ENCODE measurements at regions not wholly inside any gene's neighbourhood (a gene's known extent, or its start where the extent isn't known, plus 50 kb on each side); places are given as distances from the start of the nearest gene placed in this dataset.
A peak's percentile ranks its signal among the peaks of the same experiment; 100 is the strongest.

DNA sequence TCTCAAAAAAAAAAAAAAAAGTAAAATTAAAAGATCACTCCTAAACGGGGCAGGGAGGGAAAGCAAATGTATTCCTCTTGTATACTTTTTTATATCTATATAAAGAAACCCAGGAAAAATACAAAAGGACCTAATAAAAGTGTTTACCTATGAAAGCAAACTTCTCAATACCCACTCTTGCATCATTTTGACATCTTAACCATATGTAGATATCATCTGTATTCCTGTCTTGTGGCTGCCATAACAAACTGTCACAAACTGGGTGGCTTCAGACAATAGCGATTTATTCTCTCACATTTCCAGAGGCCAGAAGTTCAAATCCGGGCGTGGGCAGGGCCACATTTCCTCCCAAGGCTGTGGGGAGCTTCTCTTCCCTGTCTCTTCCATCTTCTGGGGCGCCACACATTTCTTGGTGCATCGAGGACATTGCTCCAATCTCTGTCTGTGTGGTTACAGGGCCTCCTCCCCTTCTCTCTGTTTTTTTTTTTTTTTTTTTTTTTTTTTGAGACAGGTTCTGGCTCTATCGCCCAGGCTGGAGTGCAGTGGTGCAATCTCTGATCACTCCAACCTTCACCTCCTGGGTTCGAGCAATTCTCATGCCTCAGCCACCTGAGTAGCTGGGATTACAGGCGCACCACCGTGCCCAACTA lies 58.4 kb upstream of the IL17B start:
- Histone ChIP-seq H3K4me1 (ENCODE audit: control insufficient read depth, low read depth, low read length) (peaks cover 5% of the 10 kb centered on the region), H3K56ac (ENCODE audit: low read length) (no peak overlapping the region), H3K79me2 (ENCODE audit: control insufficient read depth, insufficient read depth, low read length) (no peaks in the 10 kb centered on the region), H2BK120ac (ENCODE audit: low read depth, low read length) (no peak overlapping the region), H3K4ac (ENCODE audit: low read depth, low read length) (no peak overlapping the region), H3K36me3 (ENCODE audit: control insufficient read depth, insufficient read depth, low read length) (no peaks in the 10 kb centered on the region), H3K27ac (ENCODE audit: low read depth, low read length) (no peak overlapping the region), H4K5ac (ENCODE audit: low read length) (no peak overlapping the region), H2BK15ac (replicated peaks; ENCODE audit: low read depth) (no peak overlapping the region), H3K4me2 (ENCODE audit: low read length) (no peak overlapping the region), H3K9ac (ENCODE audit: low read length) (no peak overlapping the region), H2BK5ac (ENCODE audit: low read length) (no peak overlapping the region), H3K18ac (ENCODE audit: low read length) (no peak overlapping the region), H2AK5ac (ENCODE audit: low read length) (no peak overlapping the region), H3K79me1 (ENCODE audit: low read length) (no peaks in the 10 kb centered on the region), H3K4me3 (ENCODE audit: low read length) (no peak overlapping the region), H4K8ac (ENCODE audit: low read depth, low read length) (no peak overlapping the region), H3K23ac (ENCODE audit: low read length) (no peak overlapping the region), H3K27me3 (ENCODE audit: insufficient read depth, low read length, poor library complexity) (no peaks in the 10 kb centered on the region)
- WGBS (ENCODE audit: extremely low coverage, insufficient coverage, low lambda C conversion rate), result no CpG with 5 or more reads among the region's 10 CpGs
- no peak for DNase-seq

DNA sequence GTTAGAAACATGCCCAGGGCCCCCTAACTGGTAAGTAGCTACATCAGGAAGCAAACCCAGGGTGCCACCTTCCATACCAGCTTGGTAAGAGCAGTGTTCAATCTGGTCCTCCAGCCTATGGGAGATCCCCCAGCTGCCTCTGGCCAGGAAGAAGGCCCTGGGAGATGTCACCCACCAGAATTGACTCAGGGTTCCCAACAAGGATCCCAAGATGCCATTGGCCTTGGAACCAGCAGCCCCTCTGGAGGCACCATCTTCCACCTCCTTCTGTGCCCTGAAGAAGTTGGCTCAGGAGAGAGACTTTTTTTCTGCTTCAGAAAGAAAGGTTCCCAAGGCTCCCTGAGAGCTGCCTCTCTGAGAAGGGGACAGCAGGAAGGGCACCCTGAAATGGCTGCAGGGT lies 56.6 kb upstream of the IL17B start:
- no peak overlapping the region for H3K18ac ChIP-seq (ENCODE audit: low read length)
- peak overlapping the region; percentile 24 for H2AK5ac ChIP-seq (ENCODE audit: low read length)
- no peaks in the 10 kb centered on the region for H3K36me3 ChIP-seq (ENCODE audit: control insufficient read depth, insufficient read depth, low read length)
- H3K23ac ChIP-seq (ENCODE audit: low read length), result no peak overlapping the region
- H3K9ac ChIP-seq (ENCODE audit: low read length), result no peak overlapping the region
- no peak overlapping the region for H2BK120ac ChIP-seq (ENCODE audit: low read depth, low read length)
- no peaks in the 10 kb centered on the region for H3K79me2 ChIP-seq (ENCODE audit: control insufficient read depth, insufficient read depth, low read length)
- H3K79me1 ChIP-seq (ENCODE audit: low read length), result no peaks in the 10 kb centered on the region
- H3K4me3 ChIP-seq (ENCODE audit: low read length), result no peak overlapping the region
- H3K4ac ChIP-seq (ENCODE audit: low read depth, low read length), result no peak overlapping the region
- no peak overlapping the region for H2BK15ac ChIP-seq (replicated peaks; ENCODE audit: low read depth)
- no peak overlapping the region for H3K56ac ChIP-seq (ENCODE audit: low read length)
- H4K5ac ChIP-seq (ENCODE audit: low read length), result no peak overlapping the region
- DNase-seq, result no peak
- H3K27me3 ChIP-seq (ENCODE audit: insufficient read depth, low read length, poor library complexity), result no peaks in the 10 kb centered on the region
- H3K4me2 ChIP-seq (ENCODE audit: low read length), result no peak overlapping the region
- no peak overlapping the region for H2BK5ac ChIP-seq (ENCODE audit: low read length)
- H3K4me1 ChIP-seq (ENCODE audit: control insufficient read depth, low read depth, low read length), result peaks cover 5% of the 10 kb centered on the region
- no peak overlapping the region for H4K8ac ChIP-seq (ENCODE audit: low read depth, low read length)
- H3K27ac ChIP-seq (ENCODE audit: low read depth, low read length), result no peak overlapping the region

DNA sequence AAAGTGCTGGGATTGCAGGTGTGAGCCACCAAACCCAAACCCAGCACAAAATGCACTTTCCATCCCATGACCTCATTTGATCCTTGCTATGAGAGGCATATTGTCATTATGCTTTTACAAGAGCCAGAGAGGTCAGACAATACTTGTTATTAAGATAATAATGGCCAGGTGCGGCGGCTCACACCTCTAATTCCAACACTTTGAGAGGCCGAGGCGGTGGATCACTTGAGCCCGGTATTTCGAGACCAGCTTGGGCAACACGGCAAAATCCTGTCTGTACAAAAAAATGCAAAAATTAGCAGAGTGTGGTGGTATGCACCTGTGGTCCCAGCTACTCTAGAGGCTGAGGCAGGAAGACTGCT lies 55.9 kb upstream of the IL17B start:
- H4K5ac ChIP-seq (ENCODE audit: low read length), result no peak overlapping the region

GRCh38 chr5:149434162-149435014 lies 55.3 kb upstream of the IL17B start:
- Histone ChIP-seq H3K27ac (ENCODE audit: low read depth, low read length) (no peak overlapping the region), H3K56ac (ENCODE audit: low read length) (peak overlapping the region; percentile 2), H3K23ac (ENCODE audit: low read length) (no peak overlapping the region), H3K4me3 (ENCODE audit: low read length) (no peak overlapping the region), H3K4ac (ENCODE audit: low read depth, low read length) (no peak overlapping the region), H3K79me2 (ENCODE audit: control insufficient read depth, insufficient read depth, low read length) (no peaks in the 10 kb centered on the region), H2BK120ac (ENCODE audit: low read depth, low read length) (no peak overlapping the region), H3K79me1 (ENCODE audit: low read length) (no peaks in the 10 kb centered on the region), H3K27me3 (ENCODE audit: insufficient read depth, low read length, poor library complexity) (no peaks in the 10 kb centered on the region), H3K4me1 (ENCODE audit: control insufficient read depth, low read depth, low read length) (peaks cover 9% of the 10 kb centered on the region), H3K36me3 (ENCODE audit: control insufficient read depth, insufficient read depth, low read length) (no peaks in the 10 kb centered on the region), H3K9ac (ENCODE audit: low read length) (no peak overlapping the region), H2AK5ac (ENCODE audit: low read length) (no peak overlapping the region), H4K8ac (ENCODE audit: low read depth, low read length) (no peak overlapping the region), H2BK5ac (ENCODE audit: low read length) (no peak overlapping the region), H2BK15ac (replicated peaks; ENCODE audit: low read depth) (no peak overlapping the region), H3K18ac (ENCODE audit: low read length) (no peak overlapping the region), H4K5ac (ENCODE audit: low read length) (no peak overlapping the region), H3K4me2 (ENCODE audit: low read length) (no peak overlapping the region)
- peak; percentile 83 for DNase-seq
- WGBS (ENCODE audit: extremely low coverage, insufficient coverage, low lambda C conversion rate), result no CpG with 5 or more reads among the region's 7 CpGs

More for the DNA sequence above, 55.9 kb upstream of the IL17B start:
- H3K9ac ChIP-seq (ENCODE audit: low read length), result no peak overlapping the region
- no peak overlapping the region for H2BK5ac ChIP-seq (ENCODE audit: low read length)
- no peak overlapping the region for H3K4ac ChIP-seq (ENCODE audit: low read depth, low read length)
- no peak overlapping the region for H3K4me3 ChIP-seq (ENCODE audit: low read length)
- WGBS (ENCODE audit: extremely low coverage, insufficient coverage, low lambda C conversion rate), result no CpG with 5 or more reads among the region's 7 CpGs
- H3K23ac ChIP-seq (ENCODE audit: low read length), result no peak overlapping the region
- no peak overlapping the region for H3K56ac ChIP-seq (ENCODE audit: low read length)
- H3K36me3 ChIP-seq (ENCODE audit: control insufficient read depth, insufficient read depth, low read length), result no peaks in the 10 kb centered on the region
- H3K18ac ChIP-seq (ENCODE audit: low read length), result no peak overlapping the region
- H3K27ac ChIP-seq (ENCODE audit: low read depth, low read length), result no peak overlapping the region
- H4K8ac ChIP-seq (ENCODE audit: low read depth, low read length), result no peak overlapping the region
- H2AK5ac ChIP-seq (ENCODE audit: low read length), result no peak overlapping the region
- H3K4me1 ChIP-seq (ENCODE audit: control insufficient read depth, low read depth, low read length), result peaks cover 6% of the 10 kb centered on the region
- no peaks in the 10 kb centered on the region for H3K27me3 ChIP-seq (ENCODE audit: insufficient read depth, low read length, poor library complexity)
- DNase-seq, result no peak
- H2BK15ac ChIP-seq (replicated peaks; ENCODE audit: low read depth), result no peak overlapping the region
- no peak overlapping the region for H3K4me2 ChIP-seq (ENCODE audit: low read length)
- H3K79me1 ChIP-seq (ENCODE audit: low read length), result no peaks in the 10 kb centered on the region
- no peaks in the 10 kb centered on the region for H3K79me2 ChIP-seq (ENCODE audit: control insufficient read depth, insufficient read depth, low read length)
- no peak overlapping the region for H2BK120ac ChIP-seq (ENCODE audit: low read depth, low read length)

DNA sequence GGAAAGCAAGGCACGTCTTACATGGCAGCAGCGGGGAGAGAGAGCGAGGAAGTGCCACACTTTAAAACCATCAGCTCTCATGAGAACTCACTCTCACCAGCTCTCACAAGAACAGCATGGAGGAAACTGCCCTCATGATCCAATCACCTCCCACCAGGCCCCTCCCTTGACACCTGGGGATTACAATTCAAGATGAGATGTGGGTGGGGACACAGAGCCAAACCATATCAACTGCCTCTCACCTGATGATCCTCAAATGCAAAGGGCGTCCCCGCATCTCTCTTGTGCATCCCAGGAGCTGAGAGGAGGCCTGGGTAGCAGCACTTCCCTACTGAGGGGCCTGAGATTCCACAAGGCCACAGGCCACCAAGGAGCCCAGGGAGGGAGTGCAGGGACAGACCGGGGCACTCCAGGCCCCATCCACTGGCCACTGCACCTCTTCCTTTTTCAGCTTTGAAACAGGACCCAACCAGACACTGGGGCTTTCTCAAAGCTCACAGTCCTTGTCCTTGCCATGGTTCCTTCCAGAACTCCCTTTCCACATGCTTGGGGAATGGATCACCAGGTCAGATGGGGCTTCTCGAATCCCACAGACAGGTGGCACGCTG lies 54.5 kb upstream of the IL17B start:
- Histone ChIP-seq H3K79me2 (ENCODE audit: control insufficient read depth, insufficient read depth, low read length) (no peaks in the 10 kb centered on the region), H3K4me2 (ENCODE audit: low read length) (no peak overlapping the region), H3K4ac (ENCODE audit: low read depth, low read length) (peak overlapping the region; percentile 56), H3K27me3 (ENCODE audit: insufficient read depth, low read length, poor library complexity) (no peaks in the 10 kb centered on the region), H2BK15ac (replicated peaks; ENCODE audit: low read depth) (no peak overlapping the region), H3K56ac (ENCODE audit: low read length) (peak overlapping the region; percentile 2), H3K4me3 (ENCODE audit: low read length) (no peak overlapping the region), H4K5ac (ENCODE audit: low read length) (no peak overlapping the region), H2AK5ac (ENCODE audit: low read length) (no peak overlapping the region), H2BK5ac (ENCODE audit: low read length) (no peak overlapping the region), H3K4me1 (ENCODE audit: control insufficient read depth, low read depth, low read length) (peaks cover 4% of the 10 kb centered on the region), H3K27ac (ENCODE audit: low read depth, low read length) (no peak overlapping the region), H3K79me1 (ENCODE audit: low read length) (no peaks in the 10 kb centered on the region), H4K8ac (ENCODE audit: low read depth, low read length) (no peak overlapping the region), H2BK120ac (ENCODE audit: low read depth, low read length) (no peak overlapping the region), H3K18ac (ENCODE audit: low read length) (no peak overlapping the region), H3K9ac (ENCODE audit: low read length) (no peak overlapping the region), H3K23ac (ENCODE audit: low read length) (no peak overlapping the region), H3K36me3 (ENCODE audit: control insufficient read depth, insufficient read depth, low read length) (no peaks in the 10 kb centered on the region)
- no CpG with 5 or more reads among the region's 8 CpGs for whole genome bisulfite sequencing (ENCODE audit: extremely low coverage, insufficient coverage, low lambda C conversion rate)
- DNase-seq, result no peak

Measured in mesendoderm (in vitro differentiated cells).